HCT116 (cell line): ENCODE measurements at regions not wholly inside any gene's neighbourhood (a gene's known extent, or its start where the extent isn't known, plus 50 kb on each side); places are given as distances from the start of the nearest gene placed in this dataset.

Experiments used
- ATAC-seq: fragments of 200-7000 bp; cut with Tn5 transposase; 2 replicates; pipeline ENCODE4 v1.9.1; 2020; ENCODE audit warnings: mild to moderate bottlenecking, moderate library complexity
- BruUV-seq: library from RNA; stranded (reverse); fragments of 400-500 nt; replicated peaks from 2 replicates; lab custom pipeline; 2021; lab: Mats Ljungman, UMichigan
- CTCF ChIA-PET: fragments of 300-600 bp; sonication (Branson Sonifier 250); formaldehyde crosslinking; loops from one replicate; lab custom pipeline; 2021; ENCODE audit warnings: antibody characterized with exemption; lab: Charles Lee
- POLR2A ChIA-PET: fragments of 300-600, 350-600 bp; sonication (Branson Sonifier 250); formaldehyde crosslinking; loops from one replicate; lab custom pipeline; 2021; ENCODE audit warnings: antibody characterized with exemption; lab: Charles Lee
- RAD21 ChIA-PET, 2 experiments: fragments of 300-600 bp; sonication (Branson Sonifier 250); formaldehyde crosslinking; loops; one replicate each; lab custom pipeline; 2023; ENCODE audit warnings: low total read pairs in 2 of 2; ENCODE audit not compliant: uncharacterized antibody in 2 of 2, unreplicated experiment in 2 of 2, low non-redundant PET in 1 of 2; lab: Charles Lee
- DNase-seq: peaks from one replicate; pipeline ENCODE4 v3.0.0-alpha.2; 2010; ENCODE audit warnings: low read depth, low spot score
- H2AFZ ChIP-seq: fragments of 200-600 bp; shearing (Covaris generic), sonication (generic); 2 replicates; pipeline ENCODE4 v1.6.1; 2017; ENCODE audit warnings: low read depth, mixed run types, mixed read lengths, antibody characterized with exemption, low read length; ENCODE audit not compliant: poor library complexity, severe bottlenecking
- H3K27ac ChIP-seq: 2 replicates; pipeline ENCODE4 v1.5.1; 2012; ENCODE audit warnings: low read depth, low read length
- H3K27me3 ChIP-seq: fragments of 200-600 bp; sonication (generic); 2 replicates; pipeline ENCODE4 v1.6.1; 2016; ENCODE audit warnings: mixed run types, low read length, mixed read lengths; ENCODE audit not compliant: insufficient read depth
- H3K36me3 ChIP-seq, 2 experiments: fragments of 200-500 bp in 1 of 2; fragments of 200-600 bp in 1 of 2; sonication (Bioruptor generic) in 1 of 2; sonication (generic) in 1 of 2; 2 replicates each; pipeline versions ENCODE4 v1.5.1 to v1.6.1; 2014 to 2016; ENCODE audit warnings: low read length in 2 of 2, inconsistent platforms in 1 of 2, mixed read lengths in 1 of 2, mixed run types in 1 of 2; ENCODE audit not compliant: insufficient read depth in 2 of 2, control insufficient read depth in 1 of 2
- H3K4me1 ChIP-seq, 2 experiments: fragments of 200-600 bp in 1 of 2; sonication (generic) in 1 of 2; 2 replicates each; pipeline versions ENCODE4 v1.5.1 to v1.6.1; 2012 to 2017; ENCODE audit warnings: low read length in 2 of 2, inconsistent platforms in 1 of 2, mild to moderate bottlenecking in 1 of 2, mixed read lengths in 1 of 2, mixed run types in 1 of 2, moderate library complexity in 1 of 2; ENCODE audit not compliant: insufficient read depth in 2 of 2, control insufficient read depth in 1 of 2
- H3K4me2 ChIP-seq: fragments of 200-600 bp; sonication (generic); 2 replicates; pipeline ENCODE4 v1.6.1; 2017; ENCODE audit warnings: mixed run types, low read length, mixed read lengths
- H3K4me3 ChIP-seq, 2 experiments: fragments of 200-600 bp in 1 of 2; sonication (generic) in 1 of 2; replicated peaks in 1 of 2; 2 replicates each; pipeline ENCODE4 v1.5.1; 2011 to 2016; ENCODE audit warnings: low read length in 2 of 2, control low read depth in 1 of 2, low read depth in 1 of 2, mild to moderate bottlenecking in 1 of 2, mixed read lengths in 1 of 2, mixed run types in 1 of 2
- H3K79me2 ChIP-seq: fragments of 200-600 bp; sonication (generic); 2 replicates; pipeline ENCODE4 v1.6.1; 2017; ENCODE audit warnings: mild to moderate bottlenecking, mixed run types, low read length, moderate library complexity, mixed read lengths; ENCODE audit not compliant: insufficient read depth
- H3K9ac ChIP-seq: fragments of 200-600 bp; sonication (generic); 2 replicates; pipeline ENCODE4 v1.6.1; 2016; ENCODE audit warnings: low read length, mixed read lengths
- H3K9me2 ChIP-seq: fragments of 200-600 bp; sonication (generic), shearing (Covaris generic); 2 replicates; pipeline ENCODE4 v1.6.1; 2017; ENCODE audit warnings: mixed run types, mild to moderate bottlenecking, moderate library complexity; ENCODE audit not compliant: insufficient read depth
- H3K9me3 ChIP-seq, 2 experiments: fragments of 200-500 bp in 1 of 2; fragments of 200-600 bp in 1 of 2; sonication (Bioruptor generic) in 1 of 2; sonication (generic) in 1 of 2; 2 replicates each; pipeline ENCODE4 v1.6.1; 2014 to 2017; ENCODE audit warnings: low read length in 2 of 2, mixed read lengths in 2 of 2, inconsistent platforms in 1 of 2, low read depth in 1 of 2, mild to moderate bottlenecking in 1 of 2, mixed run types in 1 of 2, moderate library complexity in 1 of 2; ENCODE audit not compliant: control insufficient read depth in 1 of 2, insufficient read depth in 1 of 2
- H4K20me1 ChIP-seq: fragments of 200-600 bp; sonication (generic), shearing (Covaris generic); 2 replicates; pipeline ENCODE4 v1.6.1; 2017; ENCODE audit warnings: mixed run types, mild to moderate bottlenecking, moderate library complexity; ENCODE audit not compliant: insufficient read depth
- CBX3 ChIP-seq: IDR thresholded peaks from 2 replicates; pipeline ENCODE4 v1.6.1; 2012; ENCODE audit warnings: low read depth
- CEBPB ChIP-seq: IDR thresholded peaks from 2 replicates; pipeline ENCODE4 v1.6.1; 2012; ENCODE audit warnings: low read depth
- ELF1 ChIP-seq: IDR thresholded peaks from 2 replicates; pipeline ENCODE4 v1.6.1; 2012; ENCODE audit warnings: low read depth, borderline replicate concordance
- EZH2 ChIP-seq: fragments of 200-600 bp; sonication (generic); IDR thresholded peaks from 2 replicates; pipeline ENCODE4 v1.6.1; 2017; ENCODE audit warnings: antibody characterized with exemption, mixed run types
- EZH2phosphoT487 ChIP-seq: fragments of 200-600 bp; IDR thresholded peaks from 2 replicates; pipeline ENCODE4 v1.6.1; 2018; ENCODE audit warnings: antibody characterized with exemption, borderline replicate concordance
- JUND ChIP-seq: IDR thresholded peaks from 2 replicates; pipeline ENCODE4 v1.6.1; 2012
- POLR2AphosphoS5 ChIP-seq: IDR thresholded peaks from 2 replicates; pipeline ENCODE4 v1.6.1; 2011; ENCODE audit warnings: mild to moderate bottlenecking, low read depth, low read length, moderate library complexity
- SP1 ChIP-seq: IDR thresholded peaks from 2 replicates; pipeline ENCODE4 v1.6.1; 2012; ENCODE audit warnings: low read depth
- SRF ChIP-seq: IDR thresholded peaks from 2 replicates; pipeline ENCODE4 v1.6.1; 2012; ENCODE audit warnings: low read depth
- TCF7L2 ChIP-seq: IDR thresholded peaks from 2 replicates; pipeline ENCODE4 v1.7.0; 2011; ENCODE audit warnings: borderline replicate concordance, inconsistent platforms; ENCODE audit not compliant: insufficient read depth, insufficient read length; ENCODE audit errors: extremely low read depth
- ZNF274 ChIP-seq: fragments of 200-500 bp; sonication (Bioruptor generic); IDR thresholded peaks from 2 replicates; pipeline ENCODE4 v1.6.1; 2014; ENCODE audit warnings: mild to moderate bottlenecking, low read depth, low read length, inconsistent platforms
- intact Hi-C: fragments of 100-400 bp; cut with micrococcal nuclease; formaldehyde crosslinking; loops from 2 replicates; pipeline ENCODE4 v1.10.0; 2022
- TF ChIP-seq, protein P1 (sequence below): IDR thresholded peaks from 2 replicates; pipeline ENCODE4 v1.6.1; 2012
- TF ChIP-seq, protein P2 (sequence below): IDR thresholded peaks from 2 replicates; pipeline ENCODE4 v1.6.1; 2011; ENCODE audit warnings: mild to moderate bottlenecking, low read length, moderate library complexity; ENCODE audit not compliant: insufficient replicate concordance; ENCODE audit errors: extremely low read depth
- TF ChIP-seq, protein P3 (sequence below): IDR thresholded peaks from 2 replicates; pipeline ENCODE4 v1.6.1; 2012

DNA sequence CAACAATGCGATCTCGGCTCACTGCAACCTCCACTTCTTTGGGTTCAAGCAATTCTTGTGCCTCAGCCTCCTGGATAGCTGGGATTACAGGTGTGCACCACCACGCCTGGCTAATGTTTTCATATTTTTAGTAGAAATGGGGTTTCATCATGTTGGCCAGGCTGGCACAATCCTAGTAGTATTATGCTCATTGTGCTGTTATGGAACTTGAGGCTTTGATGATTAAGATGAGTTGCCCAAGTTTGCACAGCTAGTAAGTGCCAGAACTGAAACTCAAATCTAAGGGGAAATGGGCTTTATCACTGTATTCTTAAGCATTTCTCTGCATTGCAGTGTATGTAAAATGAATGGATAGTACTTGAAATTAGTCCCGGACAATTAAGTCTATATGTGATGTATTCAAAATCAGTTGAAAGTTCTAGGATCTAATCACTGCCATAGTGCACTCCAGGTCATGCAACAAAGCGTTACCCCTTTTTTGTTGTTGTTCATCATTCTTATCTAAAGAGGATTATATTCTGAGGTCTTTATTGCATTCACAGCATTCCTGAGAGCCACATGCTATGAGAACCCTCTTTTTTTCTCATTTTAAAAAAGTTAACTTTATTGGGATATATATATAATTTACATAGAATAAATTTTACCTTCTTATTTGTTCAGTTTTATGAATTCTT is 378.7 kb upstream of the CNTN6 start (continued):
- TF ChIP-seq EZH2phosphoT487 (no peak), EZH2 (no peak), JUND (no peak), SRF (no peak)
- TF ChIP-seq, protein P1, sequence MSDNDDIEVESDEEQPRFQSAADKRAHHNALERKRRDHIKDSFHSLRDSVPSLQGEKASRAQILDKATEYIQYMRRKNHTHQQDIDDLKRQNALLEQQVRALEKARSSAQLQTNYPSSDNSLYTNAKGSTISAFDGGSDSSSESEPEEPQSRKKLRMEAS = no peak

DNA sequence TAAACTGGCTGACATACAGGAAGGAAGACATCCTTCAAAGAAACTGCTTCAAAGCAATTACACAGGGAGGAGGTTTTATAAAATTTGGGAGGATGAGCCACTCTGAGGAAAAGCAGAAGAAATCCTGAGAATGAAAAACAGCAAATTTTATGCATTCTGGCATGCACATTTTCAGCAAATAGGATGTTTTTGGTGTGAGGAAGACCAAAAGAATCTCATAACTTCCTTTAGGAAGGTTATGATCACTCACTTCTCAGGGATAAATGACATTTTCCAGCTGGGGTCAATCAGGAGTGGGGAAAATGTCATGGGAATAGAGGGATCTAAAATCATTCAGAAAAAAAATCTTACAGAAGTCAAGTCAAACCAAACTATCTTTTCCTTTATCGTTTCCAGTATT is 371.7 kb upstream of the CNTN6 start:
- no peak overlapping the region for H3K27ac ChIP-seq
- RAD21 ChIA-PET = no interaction called here
- H3K4me3 ChIP-seq = no peak overlapping the region
- no peak overlapping the region for H3K9ac ChIP-seq
- DNase-seq = no peak
- no TSS peak for BruUV-seq
- H4K20me1 ChIP-seq = no peaks in the 10 kb centered on the region
- H3K79me2 ChIP-seq = no peaks in the 10 kb centered on the region
- H3K9me2 ChIP-seq = no peaks in the 10 kb centered on the region
- intact Hi-C loops = no loop called here
- H3K27me3 ChIP-seq = no peaks in the 10 kb centered on the region
- no peak for ATAC-seq
- no peak overlapping the region for H3K4me2 ChIP-seq
- TF ChIP-seq, protein P2, sequence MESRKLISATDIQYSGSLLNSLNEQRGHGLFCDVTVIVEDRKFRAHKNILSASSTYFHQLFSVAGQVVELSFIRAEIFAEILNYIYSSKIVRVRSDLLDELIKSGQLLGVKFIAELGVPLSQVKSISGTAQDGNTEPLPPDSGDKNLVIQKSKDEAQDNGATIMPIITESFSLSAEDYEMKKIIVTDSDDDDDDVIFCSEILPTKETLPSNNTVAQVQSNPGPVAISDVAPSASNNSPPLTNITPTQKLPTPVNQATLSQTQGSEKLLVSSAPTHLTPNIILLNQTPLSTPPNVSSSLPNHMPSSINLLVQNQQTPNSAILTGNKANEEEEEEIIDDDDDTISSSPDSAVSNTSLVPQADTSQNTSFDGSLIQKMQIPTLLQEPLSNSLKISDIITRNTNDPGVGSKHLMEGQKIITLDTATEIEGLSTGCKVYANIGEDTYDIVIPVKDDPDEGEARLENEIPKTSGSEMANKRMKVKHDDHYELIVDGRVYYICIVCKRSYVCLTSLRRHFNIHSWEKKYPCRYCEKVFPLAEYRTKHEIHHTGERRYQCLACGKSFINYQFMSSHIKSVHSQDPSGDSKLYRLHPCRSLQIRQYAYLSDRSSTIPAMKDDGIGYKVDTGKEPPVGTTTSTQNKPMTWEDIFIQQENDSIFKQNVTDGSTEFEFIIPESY = no peak
- TF ChIP-seq ELF1 (no peak), CBX3 (no peak), TCF7L2 (no peak), ZNF274 (no peak), SP1 (no peak), POLR2AphosphoS5 (no peak), EZH2phosphoT487 (no peak), CEBPB (no peak)
- TF ChIP-seq, protein P3, sequence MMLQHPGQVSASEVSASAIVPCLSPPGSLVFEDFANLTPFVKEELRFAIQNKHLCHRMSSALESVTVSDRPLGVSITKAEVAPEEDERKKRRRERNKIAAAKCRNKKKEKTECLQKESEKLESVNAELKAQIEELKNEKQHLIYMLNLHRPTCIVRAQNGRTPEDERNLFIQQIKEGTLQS = no peak
- H2AFZ ChIP-seq = no peak overlapping the region
- CTCF ChIA-PET = no interaction called here
- POLR2A ChIA-PET = no interaction called here
- H3K9me3 ChIP-seq = peaks cover 3 to 9% of the 10 kb centered on the region in 2 experiments; a peak in 2 of 4 replicates
- H3K36me3 ChIP-seq = no peaks in the 10 kb centered on the region
- no peaks in the 10 kb centered on the region for H3K4me1 ChIP-seq
